GM23338 (cell line): ENCODE measurements at regions not wholly inside any gene's neighbourhood (a gene's known extent, or its start where the extent isn't known, plus 50 kb on each side); places are given as distances from the start of the nearest gene placed in this dataset.

Source experiments
- CREB1 ChIP-seq: fragments of 250-450 bp; sonication (Bioruptor Pico); IDR thresholded peaks from 2 replicates; pipeline ENCODE4 v1.5.0; 2020; ENCODE audit warnings: low read depth, mild to moderate bottlenecking, moderate library complexity
- CTCF ChIP-seq, 2 experiments: fragments of 200-600 bp in 1 of 2; sonication (generic) in 1 of 2; conservative IDR thresholded peaks; 2 replicates each; pipeline versions ENCODE4 v1.5.1 to v1.6.1; 2016 to 2017; ENCODE audit warnings: antibody characterized with exemption in 2 of 2, low read depth in 2 of 2, mild to moderate bottlenecking in 2 of 2, moderate library complexity in 1 of 2
- EZH2 ChIP-seq: fragments of 200-600 bp; sonication (generic); IDR thresholded peaks from one replicate; pipeline ENCODE4 v1.8.0; 2017; ENCODE audit warnings: antibody characterized with exemption, mild to moderate bottlenecking, low read depth; ENCODE audit not compliant: unreplicated experiment
- EZH2phosphoT487 ChIP-seq: fragments of 200-600 bp; sonication (generic); IDR thresholded peaks from one replicate; pipeline ENCODE4 v1.8.1; 2018; ENCODE audit warnings: antibody characterized with exemption; ENCODE audit not compliant: unreplicated experiment
- JUNB ChIP-seq: IDR thresholded peaks from one replicate; pipeline ENCODE4 v1.6.1; 2016; ENCODE audit warnings: antibody characterized with exemption; ENCODE audit not compliant: unreplicated experiment
- POLR2AphosphoS5 ChIP-seq: IDR thresholded peaks from 2 replicates; pipeline ENCODE4 v1.6.1; 2016; ENCODE audit warnings: antibody characterized with exemption, low read depth
- REST ChIP-seq: IDR thresholded peaks from one replicate; pipeline ENCODE4 v1.6.1; 2018; ENCODE audit warnings: antibody characterized with exemption; ENCODE audit not compliant: unreplicated experiment
- STAT1 ChIP-seq: IDR thresholded peaks from one replicate; pipeline ENCODE4 v1.6.1; 2016; ENCODE audit warnings: antibody characterized with exemption; ENCODE audit not compliant: unreplicated experiment
- ZNF331 ChIP-seq: fragments of 250-450 bp; sonication (Bioruptor Pico); IDR thresholded peaks from 2 replicates; pipeline ENCODE4 v1.5.0; 2020; ENCODE audit warnings: low read depth, mild to moderate bottlenecking, moderate library complexity

- TF ChIP-seq EZH2 (no peak), REST (no peak), CREB1 (CRISPR knock-in tag) (no peak), STAT1 (no peak), JUNB (no peak), EZH2phosphoT487 (no peak), CTCF (conservative IDR thresholded peaks at IDR 0.05; ENCODE audit: low read depth in 2 of 2) (no peak), POLR2AphosphoS5 (no peak), ZNF331 (CRISPR knock-in tag) (no peak)
Observed at GRCh38 chr5:61281686-61282085, 50.4 kb upstream of the ZSWIM6 start (continued).
